ENCODE measurements at regions not wholly inside any gene's neighbourhood (a gene's known extent, or its start where the extent isn't known, plus 50 kb on each side); places are given as distances from the start of the nearest gene placed in this dataset.

- intact Hi-C loops (cut with micrococcal nuclease; ENCODE audit: unreplicated experiment) = no loop called here
- CTCF ChIA-PET = no interaction called here
- Histone ChIP-seq H3K4me3 (ENCODE audit: low read depth, low read length) (no peak overlapping the region), H3K4me1 (no peaks in the 10 kb centered on the region), H3K36me3 (ENCODE audit: control insufficient read depth, insufficient read depth, low read length) (no peaks in the 10 kb centered on the region), H3K9me3 (no peaks in the 10 kb centered on the region), H3K27me3 (replicated peaks; ENCODE audit: control insufficient read depth, insufficient read depth, low read length) (no peaks in the 10 kb centered on the region)
- no peak for DNase-seq
- Mint-ChIP-seq H3K4me3 (ENCODE audit: unreplicated experiment) (no peak overlapping the region), H3K4me1 (ENCODE audit: low read depth, unreplicated experiment) (no peaks in the 10 kb centered on the region), H3K27me3 (ENCODE audit: insufficient read depth, unreplicated experiment) (no peaks in the 10 kb centered on the region), H3K27ac (ENCODE audit: unreplicated experiment) (no peak overlapping the region), H3K9me3 (ENCODE audit: unreplicated experiment) (no peaks in the 10 kb centered on the region), H3K36me3 (ENCODE audit: insufficient read depth, unreplicated experiment) (no peaks in the 10 kb centered on the region)
- POLR2A ChIA-PET = no interaction called here
- TF ChIP-seq, protein P1, sequence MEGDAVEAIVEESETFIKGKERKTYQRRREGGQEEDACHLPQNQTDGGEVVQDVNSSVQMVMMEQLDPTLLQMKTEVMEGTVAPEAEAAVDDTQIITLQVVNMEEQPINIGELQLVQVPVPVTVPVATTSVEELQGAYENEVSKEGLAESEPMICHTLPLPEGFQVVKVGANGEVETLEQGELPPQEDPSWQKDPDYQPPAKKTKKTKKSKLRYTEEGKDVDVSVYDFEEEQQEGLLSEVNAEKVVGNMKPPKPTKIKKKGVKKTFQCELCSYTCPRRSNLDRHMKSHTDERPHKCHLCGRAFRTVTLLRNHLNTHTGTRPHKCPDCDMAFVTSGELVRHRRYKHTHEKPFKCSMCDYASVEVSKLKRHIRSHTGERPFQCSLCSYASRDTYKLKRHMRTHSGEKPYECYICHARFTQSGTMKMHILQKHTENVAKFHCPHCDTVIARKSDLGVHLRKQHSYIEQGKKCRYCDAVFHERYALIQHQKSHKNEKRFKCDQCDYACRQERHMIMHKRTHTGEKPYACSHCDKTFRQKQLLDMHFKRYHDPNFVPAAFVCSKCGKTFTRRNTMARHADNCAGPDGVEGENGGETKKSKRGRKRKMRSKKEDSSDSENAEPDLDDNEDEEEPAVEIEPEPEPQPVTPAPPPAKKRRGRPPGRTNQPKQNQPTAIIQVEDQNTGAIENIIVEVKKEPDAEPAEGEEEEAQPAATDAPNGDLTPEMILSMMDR (IDR thresholded peaks at IDR 0.05; ENCODE audit: insufficient read depth in 1 of 2, low read depth in 1 of 2, low read length in 1 of 2, severe bottlenecking in 1 of 2, unreplicated experiment in 1 of 2) = no peak
- no TSS peak for BruUV-seq (replicated peaks)
These were observed 427.5 kb upstream of the MIS18BP1 start for GRCh38 chr14:45680531-45680930.

DNA sequence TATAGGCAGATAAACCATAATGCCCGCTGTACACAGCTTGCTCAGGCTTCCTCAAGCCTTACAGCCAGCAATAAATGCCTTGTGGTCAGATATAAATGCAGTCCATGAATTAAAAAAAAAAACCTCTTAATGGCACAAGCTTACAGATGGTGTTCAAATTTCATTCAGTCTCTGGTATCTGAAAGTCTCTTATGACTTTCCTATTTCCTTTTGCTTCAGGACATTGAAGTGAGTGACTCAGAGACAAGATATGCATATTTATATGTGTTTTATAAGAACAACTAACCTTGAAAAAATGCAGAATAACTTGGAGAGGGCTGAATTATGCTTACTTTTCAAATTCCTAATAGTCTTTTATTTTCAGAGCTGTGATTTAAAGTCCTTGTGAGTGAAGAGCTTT, 426.9 kb upstream of the MIS18BP1 start:
- Mint-ChIP-seq H3K4me3 (ENCODE audit: unreplicated experiment) (no peak overlapping the region), H3K4me1 (ENCODE audit: low read depth, unreplicated experiment) (no peaks in the 10 kb centered on the region)

DNA sequence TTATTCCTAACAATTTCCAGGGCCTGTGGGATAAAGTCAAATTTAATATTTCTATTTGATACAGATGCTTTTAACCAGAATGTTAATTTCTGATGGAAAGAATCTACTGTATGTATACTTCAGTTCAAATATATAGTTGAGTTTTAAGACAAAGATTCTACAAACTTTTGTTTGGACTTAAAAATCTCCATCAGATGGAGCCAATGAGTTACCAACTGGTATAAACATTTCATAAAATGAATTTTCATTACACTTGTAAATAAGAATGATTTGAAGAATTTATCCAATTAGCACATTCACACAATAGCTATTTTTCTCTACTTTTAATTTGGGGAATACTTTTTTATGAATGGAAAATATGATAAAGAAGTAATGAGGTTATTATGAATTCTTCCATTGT, 425.2 kb upstream of the MIS18BP1 start:
- H3K4me1 ChIP-seq = no peaks in the 10 kb centered on the region
- BruUV-seq (replicated peaks) = no TSS peak
- H3K4me3 ChIP-seq (ENCODE audit: low read depth, low read length) = no peak overlapping the region
- Mint-ChIP-seq H3K27ac (ENCODE audit: unreplicated experiment) (no peak overlapping the region), H3K36me3 (ENCODE audit: insufficient read depth, unreplicated experiment) (no peaks in the 10 kb centered on the region), H3K9me3 (ENCODE audit: unreplicated experiment) (no peaks in the 10 kb centered on the region), H3K27me3 (ENCODE audit: insufficient read depth, unreplicated experiment) (no peaks in the 10 kb centered on the region), H3K4me3 (ENCODE audit: unreplicated experiment) (no peak overlapping the region), H3K4me1 (ENCODE audit: low read depth, unreplicated experiment) (no peaks in the 10 kb centered on the region)
- POLR2A ChIA-PET = no interaction called here
- H3K9me3 ChIP-seq = no peaks in the 10 kb centered on the region
- intact Hi-C loops (cut with micrococcal nuclease; ENCODE audit: unreplicated experiment) = no loop called here
- TF ChIP-seq, protein P1 (IDR thresholded peaks at IDR 0.05; ENCODE audit: insufficient read depth in 1 of 2, low read depth in 1 of 2, low read length in 1 of 2, severe bottlenecking in 1 of 2, unreplicated experiment in 1 of 2) = no peak
- CTCF ChIA-PET = no interaction called here
- no peaks in the 10 kb centered on the region for H3K27me3 ChIP-seq (replicated peaks; ENCODE audit: control insufficient read depth, insufficient read depth, low read length)
- no peaks in the 10 kb centered on the region for H3K36me3 ChIP-seq (ENCODE audit: control insufficient read depth, insufficient read depth, low read length)
- no peak for DNase-seq

More for the DNA sequence above, 426.9 kb upstream of the MIS18BP1 start:
- Histone ChIP-seq H3K4me3 (ENCODE audit: low read depth, low read length) (no peak overlapping the region), H3K27me3 (replicated peaks; ENCODE audit: control insufficient read depth, insufficient read depth, low read length) (no peaks in the 10 kb centered on the region), H3K36me3 (ENCODE audit: control insufficient read depth, insufficient read depth, low read length) (no peaks in the 10 kb centered on the region), H3K4me1 (no peaks in the 10 kb centered on the region), H3K9me3 (no peaks in the 10 kb centered on the region)
- no peaks in the 10 kb centered on the region for H3K27me3 Mint-ChIP-seq (ENCODE audit: insufficient read depth, unreplicated experiment)
- ChIA-PET CTCF (no interaction called here), POLR2A (no interaction called here)
- DNase-seq = no peak
- intact Hi-C loops (cut with micrococcal nuclease; ENCODE audit: unreplicated experiment) = no loop called here
- no peaks in the 10 kb centered on the region for H3K36me3 Mint-ChIP-seq (ENCODE audit: insufficient read depth, unreplicated experiment)
- no peak overlapping the region for H3K27ac Mint-ChIP-seq (ENCODE audit: unreplicated experiment)
- no peaks in the 10 kb centered on the region for H3K9me3 Mint-ChIP-seq (ENCODE audit: unreplicated experiment)
- TF ChIP-seq, protein P1 (IDR thresholded peaks at IDR 0.05; ENCODE audit: insufficient read depth in 1 of 2, low read depth in 1 of 2, low read length in 1 of 2, severe bottlenecking in 1 of 2, unreplicated experiment in 1 of 2) = no peak
- no TSS peak for BruUV-seq (replicated peaks)
